Immature natural killer cell (primary cell): ENCODE measurements at regions not wholly inside any gene's neighbourhood (a gene's known extent, or its start where the extent isn't known, plus 50 kb on each side); places are given as distances from the start of the nearest gene placed in this dataset.
"Not testable (repeated sequence)": the region's sequence is repeated elsewhere in the genome, so short reads cannot be mapped to it uniquely, and the experiment has no call there.

Source experiments
- DNase-seq, 3 donors: peaks; one replicate each; pipeline ENCODE4 v3.0.0; 2022; ENCODE audit warnings: mixed read lengths in 1 of 3
- H3K27ac Mint-ChIP-seq, 6 donors: one replicate each; pipeline ENCODE4 v1.8.0; 2020; ENCODE audit warnings: mixed read lengths in 6 of 6, mild to moderate bottlenecking in 5 of 6, inconsistent platforms in 4 of 6, moderate library complexity in 3 of 6
- H3K27me3 Mint-ChIP-seq, 3 donors: one replicate each; pipeline ENCODE4 v1.8.0; 2020 to 2021; ENCODE audit warnings: low read depth in 3 of 3, mild to moderate bottlenecking in 3 of 3, mixed read lengths in 3 of 3, moderate library complexity in 3 of 3, inconsistent platforms in 1 of 3
- H3K36me3 Mint-ChIP-seq, 3 donors: one replicate each; pipeline ENCODE4 v1.8.0; 2020; ENCODE audit warnings: mixed read lengths in 3 of 3, inconsistent platforms in 2 of 3, mild to moderate bottlenecking in 2 of 3
- H3K4me1 Mint-ChIP-seq, 2 donors: one replicate each; pipeline ENCODE4 v1.8.0; 2020; ENCODE audit warnings: inconsistent platforms in 2 of 2, mild to moderate bottlenecking in 2 of 2, mixed read lengths in 2 of 2, moderate library complexity in 1 of 2
- H3K4me3 Mint-ChIP-seq, 5 donors: one replicate each; pipeline ENCODE4 v1.8.0; 2020; ENCODE audit warnings: mild to moderate bottlenecking in 5 of 5, mixed read lengths in 5 of 5, inconsistent platforms in 3 of 5, moderate library complexity in 3 of 5
- H3K9me3 Mint-ChIP-seq, 6 donors: one replicate each; pipeline ENCODE4 v1.8.0; 2020; ENCODE audit warnings: mild to moderate bottlenecking in 6 of 6, mixed read lengths in 6 of 6, inconsistent platforms in 4 of 6, moderate library complexity in 3 of 6

GRCh38 chr6:103326760-103327757, 1532.7 kb downstream of the HACE1 start:
- Mint-ChIP-seq H3K27ac (no peak overlapping the region), H3K4me1 (no peaks in the 10 kb centered on the region), H3K27me3 (peaks cover 0 to 4% (median 0%) of the 10 kb centered on the region in 3 donors), H3K9me3 (peaks cover 9 to 29% (median 19%) of the 10 kb centered on the region in 6 donors), H3K36me3 (no peaks in the 10 kb centered on the region), H3K4me3 (no peak overlapping the region)
- DNase-seq: no peak

GRCh38 chr6:103313432-103313831, 1546.3 kb downstream of the HACE1 start:
- no peak for DNase-seq
- H3K27ac Mint-ChIP-seq: no peak overlapping the region
- H3K27me3 Mint-ChIP-seq: peaks cover 0 to 1% (median 0%) of the 10 kb centered on the region in 3 donors
- H3K4me3 Mint-ChIP-seq: no peak overlapping the region
- no peaks in the 10 kb centered on the region for H3K36me3 Mint-ChIP-seq
- H3K4me1 Mint-ChIP-seq: no peaks in the 10 kb centered on the region
- H3K9me3 Mint-ChIP-seq: peaks cover 0 to 46% (median 17%) of the 10 kb centered on the region in 6 donors

- H3K9me3 Mint-ChIP-seq: peaks cover 0 to 51% (median 3%) of the 10 kb centered on the region in 6 donors
- H3K27ac Mint-ChIP-seq, H3K4me3 Mint-ChIP-seq, H3K36me3 Mint-ChIP-seq, H3K4me1 Mint-ChIP-seq, H3K27me3 Mint-ChIP-seq, DNase-seq: not testable (repeated sequence)
These were observed 1565.3 kb downstream of the HACE1 start for GRCh38 chr6:103294376-103294775.

- H3K4me3 Mint-ChIP-seq: no peak overlapping the region
- H3K9me3 Mint-ChIP-seq: peaks cover 12 to 50% (median 17%) of the 10 kb centered on the region in 6 donors
- DNase-seq: no peak
- H3K27me3 Mint-ChIP-seq: no peaks in the 10 kb centered on the region
- H3K36me3 Mint-ChIP-seq: no peaks in the 10 kb centered on the region
- H3K27ac Mint-ChIP-seq: no peak overlapping the region
- no peaks in the 10 kb centered on the region for H3K4me1 Mint-ChIP-seq
These were observed 1574.9 kb downstream of the HACE1 start for GRCh38 chr6:103284835-103285234.

GRCh38 chr6:103280417-103280816, 1579.3 kb downstream of the HACE1 start:
- no peak overlapping the region for H3K27ac Mint-ChIP-seq
- peaks cover 12 to 47% (median 20%) of the 10 kb centered on the region in 6 donors for H3K9me3 Mint-ChIP-seq
- H3K36me3 Mint-ChIP-seq: no peaks in the 10 kb centered on the region
- H3K4me1 Mint-ChIP-seq: no peaks in the 10 kb centered on the region
- DNase-seq: no peak
- H3K27me3 Mint-ChIP-seq: no peaks in the 10 kb centered on the region
- no peak overlapping the region for H3K4me3 Mint-ChIP-seq

GRCh38 chr6:103277936-103278335, 1581.8 kb downstream of the HACE1 start:
- no peaks in the 10 kb centered on the region for H3K36me3 Mint-ChIP-seq
- H3K27ac Mint-ChIP-seq: no peak overlapping the region
- H3K4me3 Mint-ChIP-seq: no peak overlapping the region
- H3K9me3 Mint-ChIP-seq: peaks cover 12 to 43% (median 19%) of the 10 kb centered on the region in 6 donors
- no peaks in the 10 kb centered on the region for H3K27me3 Mint-ChIP-seq
- DNase-seq: no peak
- no peaks in the 10 kb centered on the region for H3K4me1 Mint-ChIP-seq

GRCh38 chr6:103273048-103273447, 1586.7 kb downstream of the HACE1 start:
- H3K4me3 Mint-ChIP-seq: no peak overlapping the region
- H3K36me3 Mint-ChIP-seq: no peaks in the 10 kb centered on the region
- peaks cover 0 to 28% (median 9%) of the 10 kb centered on the region in 6 donors for H3K9me3 Mint-ChIP-seq
- no peaks in the 10 kb centered on the region for H3K27me3 Mint-ChIP-seq
- no peak overlapping the region for H3K27ac Mint-ChIP-seq
- H3K4me1 Mint-ChIP-seq: no peaks in the 10 kb centered on the region
- no peak for DNase-seq

- Mint-ChIP-seq H3K9me3 (peaks cover under 1 to 44% (median 11%) of the 10 kb centered on the region in 6 donors), H3K27ac (no peak overlapping the region), H3K4me1 (no peaks in the 10 kb centered on the region), H3K4me3 (no peak overlapping the region), H3K27me3 (no peaks in the 10 kb centered on the region), H3K36me3 (no peaks in the 10 kb centered on the region)
- DNase-seq: no peak
These were observed 1590.1 kb downstream of the HACE1 start for GRCh38 chr6:103269581-103269980.

- H3K4me3 Mint-ChIP-seq: no peak overlapping the region
- DNase-seq: no peak
- H3K27ac Mint-ChIP-seq: no peak overlapping the region
- no peaks in the 10 kb centered on the region for H3K36me3 Mint-ChIP-seq
- H3K27me3 Mint-ChIP-seq: peaks cover 0 to 2% (median 0%) of the 10 kb centered on the region in 3 donors
- H3K4me1 Mint-ChIP-seq: no peaks in the 10 kb centered on the region
- H3K9me3 Mint-ChIP-seq: peaks cover 5 to 43% (median 14%) of the 10 kb centered on the region in 6 donors
These were observed 1591.4 kb downstream of the HACE1 start for GRCh38 chr6:103268335-103268734.

- Mint-ChIP-seq H3K27ac (no peak overlapping the region), H3K36me3 (peaks cover 0 to 6% (median 0%) of the 10 kb centered on the region in 3 donors), H3K4me1 (no peaks in the 10 kb centered on the region), H3K27me3 (peaks cover 0 to 2% (median 2%) of the 10 kb centered on the region in 3 donors), H3K9me3 (peaks cover 5 to 36% (median 14%) of the 10 kb centered on the region in 6 donors), H3K4me3 (no peak overlapping the region)
- no peak for DNase-seq
These were observed 1595.7 kb downstream of the HACE1 start for GRCh38 chr6:103264020-103264419.

- Mint-ChIP-seq H3K27ac (no peak overlapping the region), H3K4me3 (no peak overlapping the region), H3K36me3 (no peaks in the 10 kb centered on the region), H3K4me1 (no peaks in the 10 kb centered on the region), H3K27me3 (peaks cover 0 to 5% (median 0%) of the 10 kb centered on the region in 3 donors), H3K9me3 (peaks cover 6 to 30% (median 13%) of the 10 kb centered on the region in 6 donors)
- DNase-seq: no peak
These were observed 1604.6 kb downstream of the HACE1 start for GRCh38 chr6:103255132-103255531.

GRCh38 chr6:103236923-103237322, 1622.8 kb downstream of the HACE1 start:
- Mint-ChIP-seq H3K9me3 (peaks cover 6 to 41% (median 21%) of the 10 kb centered on the region in 6 donors), H3K36me3 (peaks cover 0 to 4% (median 0%) of the 10 kb centered on the region in 3 donors), H3K27me3 (peaks cover 0 to under 1% (median 0%) of the 10 kb centered on the region in 3 donors), H3K4me1 (no peaks in the 10 kb centered on the region), H3K4me3 (no peak overlapping the region), H3K27ac (no peak overlapping the region)
- DNase-seq: no peak

- Mint-ChIP-seq H3K27me3 (peaks cover 0 to 2% (median 0%) of the 10 kb centered on the region in 3 donors), H3K4me3 (no peak overlapping the region), H3K27ac (no peak overlapping the region), H3K4me1 (no peaks in the 10 kb centered on the region), H3K36me3 (no peaks in the 10 kb centered on the region), H3K9me3 (peaks cover 7 to 44% (median 26%) of the 10 kb centered on the region in 6 donors)
- no peak for DNase-seq
These were observed 1628.5 kb downstream of the HACE1 start for GRCh38 chr6:103231181-103231580.

GRCh38 chr6:103215847-103216246, 1643.9 kb downstream of the HACE1 start:
- no peak overlapping the region for H3K27ac Mint-ChIP-seq
- H3K4me3 Mint-ChIP-seq: no peak overlapping the region
- H3K27me3 Mint-ChIP-seq: no peaks in the 10 kb centered on the region
- peaks cover 3 to 24% (median 12%) of the 10 kb centered on the region in 6 donors for H3K9me3 Mint-ChIP-seq
- peaks cover 0 to 4% (median 0%) of the 10 kb centered on the region in 3 donors for H3K36me3 Mint-ChIP-seq
- no peak for DNase-seq
- no peaks in the 10 kb centered on the region for H3K4me1 Mint-ChIP-seq
